ENCODE measurements at regions not wholly inside any gene's neighbourhood (a gene's known extent, or its start where the extent isn't known, plus 50 kb on each side); places are given as distances from the start of the nearest gene placed in this dataset.

- TF ChIP-seq ZBTB40 (IDR thresholded peaks at IDR 0.05) (no peak), ZBTB40 (CRISPR knock-in tag; IDR thresholded peaks at IDR 0.05) (no peak), RAD21 (CRISPR knock-in tag; IDR thresholded peaks at IDR 0.05) (no peak), ETV5 (CRISPR knock-in tag; IDR thresholded peaks at IDR 0.05; ENCODE audit: borderline replicate concordance) (no peak), KAT7 (CRISPR knock-in tag; IDR thresholded peaks at IDR 0.05; ENCODE audit: borderline replicate concordance) (no peak), ZBTB44 (CRISPR knock-in tag; IDR thresholded peaks at IDR 0.05) (no peak), IKZF4 (CRISPR knock-in tag; IDR thresholded peaks at IDR 0.05; ENCODE audit: borderline replicate concordance, low read depth, not compliant biosample characterization) (no peak), MBNL3 (CRISPR knock-in tag; conservative IDR thresholded peaks at IDR 0.05) (no peak), TFE3 (CRISPR knock-in tag; IDR thresholded peaks at IDR 0.05) (no peak), ZNF138 (CRISPR knock-in tag; IDR thresholded peaks at IDR 0.05; ENCODE audit: low read depth) (no peak), ATF4 (CRISPR knock-in tag; IDR thresholded peaks at IDR 0.05) (no peak), SKIL (CRISPR knock-in tag; IDR thresholded peaks at IDR 0.05; ENCODE audit: borderline replicate concordance) (no peak)
Observed at GRCh38 chr14:101340556-101340955, 220.7 kb upstream of the DIO3 start (continued).
